ENCODE measurements at regions not wholly inside any gene's neighbourhood (a gene's known extent, or its start where the extent isn't known, plus 50 kb on each side); places are given as distances from the start of the nearest gene placed in this dataset.
"Not testable (repeated sequence)": the region's sequence is repeated elsewhere in the genome, so short reads cannot be mapped to it uniquely, and the experiment has no call there.

DNA sequence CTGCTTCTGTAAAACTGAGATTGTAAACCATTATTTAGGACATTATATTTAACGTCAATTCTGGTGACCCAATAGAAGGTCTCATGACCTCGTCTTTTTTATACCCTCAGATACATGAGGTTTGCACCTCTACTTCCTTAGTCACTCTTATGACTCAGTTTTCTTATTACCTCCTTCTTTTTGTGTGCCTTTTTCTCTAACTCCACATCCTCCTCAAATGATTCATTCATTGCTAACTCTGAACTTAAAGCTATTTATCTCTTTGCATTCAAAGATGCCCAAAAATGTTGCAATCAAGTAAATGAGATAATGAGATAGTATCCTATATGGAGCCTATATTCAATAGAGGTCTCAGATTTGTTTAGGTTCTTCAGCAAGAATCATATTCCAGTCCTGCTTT is 121.0 kb upstream of the KYNU start:
- DNase-seq = no peak

DNA sequence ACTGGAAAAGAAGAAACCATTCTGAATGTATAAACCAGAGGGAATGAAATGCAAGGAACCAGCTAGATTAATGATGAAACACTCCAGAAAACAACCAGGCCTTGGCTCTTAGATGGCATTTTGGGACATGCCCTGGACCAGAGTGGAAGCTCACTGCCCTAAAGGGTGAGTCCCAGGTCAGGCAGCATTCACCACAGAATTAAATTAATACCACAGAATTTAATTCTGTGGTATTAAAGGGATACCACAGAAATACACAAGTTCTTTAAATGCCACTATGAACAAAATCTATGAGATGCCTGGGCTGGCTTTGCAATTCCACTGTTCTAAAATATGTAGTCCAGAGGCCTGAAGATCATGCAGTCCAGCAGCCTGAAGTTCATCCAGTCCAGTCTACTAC is 122.3 kb upstream of the KYNU start:
- no peak for DNase-seq

DNA sequence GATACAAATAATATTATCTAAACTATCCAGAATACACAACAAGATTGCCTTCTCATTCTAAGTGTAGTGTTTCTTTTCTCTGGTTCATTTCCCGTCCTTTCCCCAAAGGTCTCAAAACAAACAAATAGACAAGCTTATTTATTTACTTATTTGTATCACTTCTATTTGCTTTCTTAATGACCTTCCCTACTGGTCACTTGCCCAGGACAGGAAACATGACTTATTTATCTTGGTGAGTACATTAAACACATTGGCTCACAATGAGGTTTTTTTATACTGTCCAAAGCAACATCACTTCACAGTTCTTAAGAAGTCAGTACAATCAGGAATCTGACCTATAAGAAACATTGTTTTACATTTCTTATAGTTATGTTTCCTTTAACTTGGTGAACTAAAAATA is 123.3 kb upstream of the KYNU start:
- DNase-seq = no peak

DNA sequence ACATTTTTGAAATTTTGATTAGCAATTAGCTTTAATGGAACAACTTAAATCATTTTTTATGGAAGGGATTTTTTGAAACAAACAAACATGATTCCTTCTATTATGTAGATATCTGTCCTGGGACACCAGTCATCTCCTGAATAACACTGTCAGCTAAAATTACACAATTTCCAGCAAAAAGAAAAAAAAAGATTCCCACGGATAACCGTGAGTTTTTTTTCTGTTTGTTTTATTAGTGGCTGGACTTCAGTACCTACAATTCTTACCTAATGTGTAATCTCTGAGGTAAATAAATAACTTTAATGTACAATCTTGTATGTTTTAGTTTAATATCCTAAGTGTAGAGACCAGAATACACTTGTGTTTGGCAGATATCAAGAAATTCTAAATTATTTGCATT is 126.6 kb upstream of the KYNU start:
- DNase-seq = no peak

DNA sequence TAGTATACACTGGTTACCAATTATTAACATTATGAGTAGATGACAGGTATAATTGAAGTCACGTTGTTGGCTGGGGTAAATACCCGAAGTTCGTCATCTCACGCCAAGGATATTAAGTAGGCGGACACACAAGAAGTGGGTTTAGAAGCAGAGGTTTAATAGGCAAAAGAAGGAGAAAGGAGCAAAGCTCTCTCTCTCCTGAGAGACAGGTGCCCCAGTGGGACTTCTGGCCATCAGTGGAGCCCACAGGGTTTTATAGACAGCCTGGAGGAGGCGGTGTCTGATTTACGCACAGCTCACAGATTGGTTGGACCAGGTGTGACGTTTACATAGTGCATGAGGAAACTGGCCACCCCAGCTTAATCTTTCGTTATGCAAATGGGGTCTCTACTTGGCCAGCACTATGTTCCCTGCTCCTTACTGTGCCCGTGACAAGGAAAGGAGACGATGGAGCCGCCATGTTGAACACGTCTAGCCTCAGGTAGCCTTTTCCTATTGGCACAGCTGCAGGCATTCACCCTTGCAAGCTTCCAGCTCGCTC is 128.8 kb upstream of the KYNU start:
- no peak for DNase-seq

DNA sequence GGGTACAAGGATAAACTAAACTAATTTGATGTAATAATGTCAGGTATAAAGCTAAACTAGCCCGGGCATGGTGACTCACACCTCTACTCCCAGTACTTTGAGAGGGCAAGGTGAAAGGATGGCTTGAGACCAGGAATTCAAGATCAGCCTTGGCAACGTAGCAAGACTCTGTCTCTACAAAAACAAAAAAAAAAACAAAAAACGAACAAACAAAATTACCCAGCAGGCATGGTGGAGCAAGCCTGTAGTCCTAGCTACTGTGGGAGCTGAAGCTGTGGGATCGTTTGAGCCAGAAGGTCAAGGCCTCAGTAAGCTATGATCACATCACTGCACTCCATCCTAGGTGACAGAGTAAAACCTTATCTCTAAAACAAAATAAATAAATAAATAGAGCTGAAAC is 131.8 kb upstream of the KYNU start:
- DNase-seq = no peak

DNA sequence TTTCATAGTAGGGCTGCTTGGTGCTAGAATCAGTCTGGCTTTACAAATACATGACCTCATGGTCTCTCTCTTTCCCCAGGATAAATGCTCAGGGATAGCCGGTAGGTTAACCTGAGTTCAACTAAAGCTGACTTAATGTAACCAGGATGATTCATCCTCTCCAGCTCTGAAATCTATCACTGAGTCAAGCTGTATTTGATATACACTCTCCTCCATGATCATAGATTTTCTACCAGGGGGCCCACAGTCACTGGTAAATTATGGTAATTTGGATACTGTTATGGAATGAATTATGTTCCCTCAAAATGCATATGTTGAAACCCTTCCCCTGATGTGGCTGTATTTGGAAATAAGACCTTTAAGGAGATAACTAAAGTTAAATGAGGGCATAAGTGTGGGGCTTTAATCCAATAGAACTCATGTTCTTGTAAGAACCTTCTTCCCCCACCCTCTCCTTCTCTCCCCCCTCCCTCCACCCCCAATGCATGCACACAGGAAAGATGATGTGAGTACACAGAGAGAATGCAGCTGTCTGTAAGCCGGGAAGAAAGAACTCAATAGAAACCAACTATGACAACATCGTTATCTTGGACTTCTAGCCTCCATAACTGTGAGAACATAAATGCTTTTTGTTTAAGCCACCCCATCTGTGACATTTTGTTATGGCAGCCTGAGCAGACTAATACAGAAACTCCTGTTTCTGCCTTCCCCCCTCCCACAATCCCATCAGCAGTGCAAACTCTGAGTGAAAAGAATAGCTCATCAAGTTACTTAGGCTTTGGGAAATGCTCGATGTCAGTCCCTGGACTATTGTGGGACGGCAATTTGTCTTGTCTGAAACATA is 134.9 kb upstream of the KYNU start:
- no peak for DNase-seq

DNA sequence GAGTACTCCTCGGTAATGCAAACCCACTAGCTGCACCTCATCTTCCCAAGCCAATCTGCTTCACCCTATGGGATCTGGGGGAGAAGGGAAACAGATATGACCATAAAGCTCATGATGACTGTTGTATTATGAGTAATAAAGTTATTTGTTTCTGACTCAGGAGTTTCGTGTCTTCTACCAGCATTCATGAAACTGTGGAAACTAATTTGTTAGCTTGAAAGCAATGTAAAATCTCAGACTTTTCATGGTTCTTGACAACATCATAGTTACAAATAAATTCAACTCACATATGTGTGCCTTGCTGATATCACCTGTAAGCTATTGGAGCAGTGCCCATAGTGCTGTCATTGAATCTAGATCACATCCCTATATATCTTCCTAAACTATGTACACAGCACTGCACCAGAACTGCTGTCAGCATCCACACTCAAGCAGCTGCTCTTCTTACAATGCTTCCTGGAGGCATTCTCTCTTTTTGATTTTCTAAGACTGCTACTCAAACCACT is 135.6 kb upstream of the KYNU start:
- no peak for DNase-seq

DNA sequence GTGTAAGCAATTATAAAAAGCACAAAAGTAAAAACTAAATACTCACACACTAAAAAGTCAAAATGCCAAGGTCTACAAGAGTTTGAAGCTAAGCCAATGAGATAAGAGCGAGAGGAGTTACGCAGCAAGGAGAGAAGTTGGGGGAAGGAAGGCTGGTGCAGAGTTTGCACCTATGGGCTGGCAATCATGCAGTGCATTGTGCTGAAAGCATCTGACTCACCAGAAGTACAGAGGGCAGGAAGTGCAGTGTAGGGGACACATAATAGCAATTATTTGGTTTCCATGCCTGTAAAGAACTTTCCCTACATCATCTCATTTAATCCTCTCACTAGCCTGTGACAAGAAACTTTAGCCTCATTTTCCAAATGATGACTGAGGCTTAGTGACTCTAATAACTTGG is 142.7 kb upstream of the KYNU start:
- DNase-seq = no peak

DNA sequence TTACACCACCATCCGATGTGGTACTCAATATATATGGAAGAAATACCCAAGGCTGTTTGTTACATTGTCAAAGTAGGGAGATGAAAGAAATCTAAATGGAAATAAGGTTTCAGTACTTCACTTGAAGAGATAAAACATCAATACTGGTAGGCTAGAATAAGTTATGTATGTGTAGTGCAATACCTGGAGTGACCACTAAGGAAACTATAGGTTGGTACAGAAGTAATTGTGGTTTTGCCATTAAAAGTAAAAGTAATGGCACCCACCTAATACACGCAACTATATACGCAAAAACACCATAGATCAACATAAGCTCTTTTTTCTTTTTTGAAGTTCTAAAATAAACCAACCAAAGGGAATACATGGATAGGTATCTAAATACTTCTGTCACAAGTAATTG is 143.2 kb upstream of the KYNU start:
- no peak for DNase-seq

DNA sequence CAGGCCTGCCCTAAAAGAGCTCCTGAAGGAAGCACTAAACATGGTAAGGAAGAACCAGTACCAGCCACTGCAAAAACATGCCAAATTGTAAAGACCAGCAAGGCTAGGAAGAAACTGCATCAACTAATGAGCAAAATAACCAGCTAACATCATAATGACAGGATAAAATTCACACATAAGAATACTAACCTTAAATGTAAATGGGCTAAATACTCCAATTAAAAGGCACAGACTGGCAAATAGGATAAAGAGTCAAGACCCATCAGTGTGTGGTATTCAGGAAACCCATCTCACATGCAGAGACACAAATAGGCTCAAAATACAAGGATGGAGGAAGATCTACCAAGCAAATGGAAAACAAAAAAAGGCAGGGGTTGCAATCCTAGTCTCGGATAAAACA is 147.7 kb upstream of the KYNU start:
- not testable (repeated sequence) for DNase-seq

DNA sequence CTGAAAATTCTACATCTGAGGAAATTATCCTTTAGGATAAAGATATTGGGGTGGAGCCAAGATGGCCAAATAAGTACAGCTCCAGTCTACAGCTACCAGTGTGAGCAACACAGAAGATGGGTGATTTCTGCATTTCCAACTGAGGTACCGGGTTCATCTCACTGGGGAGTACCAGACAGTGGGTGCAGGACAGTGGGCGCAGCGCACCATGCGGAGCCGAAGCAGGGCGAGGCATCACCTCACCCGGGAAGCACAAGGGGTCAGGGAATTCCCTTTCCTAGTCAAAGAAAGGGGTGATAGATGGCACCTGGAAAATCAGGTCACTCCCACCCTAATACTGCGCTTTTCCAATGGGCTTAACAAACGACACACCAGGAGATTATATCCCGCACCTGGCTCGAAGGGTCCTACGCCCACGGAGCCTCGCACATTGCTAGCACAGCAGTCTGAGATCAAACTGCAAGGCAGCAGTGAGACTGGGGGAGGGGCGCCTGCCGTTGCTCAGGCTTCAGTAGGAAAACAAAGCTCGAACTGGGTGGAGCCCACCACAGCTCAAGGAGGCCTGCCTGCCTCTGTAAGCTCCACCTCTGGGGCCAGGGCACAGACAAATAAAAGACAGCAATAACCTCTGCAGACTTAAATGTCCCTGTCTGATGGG is 149.5 kb upstream of the KYNU start:
- not testable (repeated sequence) for DNase-seq

DNA sequence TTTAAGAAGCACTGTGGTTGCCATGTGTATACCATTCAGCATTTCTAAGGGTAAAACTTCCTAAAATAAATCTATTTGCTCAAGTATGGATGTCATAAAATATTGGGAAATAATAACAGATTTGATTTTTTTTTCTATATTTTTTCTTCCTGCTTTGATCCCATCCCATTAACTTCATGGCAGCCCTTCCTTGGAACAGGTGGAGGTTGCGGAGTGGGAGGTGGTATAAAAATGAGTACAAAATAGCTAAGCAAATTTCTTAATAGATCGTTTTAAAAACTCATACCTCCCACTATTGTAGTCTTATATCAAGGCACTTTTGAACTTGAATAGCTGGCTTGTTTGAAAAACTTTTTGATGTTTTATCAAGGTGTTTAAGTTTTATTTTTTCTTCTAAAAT is 152.1 kb upstream of the KYNU start:
- no peak for DNase-seq

DNA sequence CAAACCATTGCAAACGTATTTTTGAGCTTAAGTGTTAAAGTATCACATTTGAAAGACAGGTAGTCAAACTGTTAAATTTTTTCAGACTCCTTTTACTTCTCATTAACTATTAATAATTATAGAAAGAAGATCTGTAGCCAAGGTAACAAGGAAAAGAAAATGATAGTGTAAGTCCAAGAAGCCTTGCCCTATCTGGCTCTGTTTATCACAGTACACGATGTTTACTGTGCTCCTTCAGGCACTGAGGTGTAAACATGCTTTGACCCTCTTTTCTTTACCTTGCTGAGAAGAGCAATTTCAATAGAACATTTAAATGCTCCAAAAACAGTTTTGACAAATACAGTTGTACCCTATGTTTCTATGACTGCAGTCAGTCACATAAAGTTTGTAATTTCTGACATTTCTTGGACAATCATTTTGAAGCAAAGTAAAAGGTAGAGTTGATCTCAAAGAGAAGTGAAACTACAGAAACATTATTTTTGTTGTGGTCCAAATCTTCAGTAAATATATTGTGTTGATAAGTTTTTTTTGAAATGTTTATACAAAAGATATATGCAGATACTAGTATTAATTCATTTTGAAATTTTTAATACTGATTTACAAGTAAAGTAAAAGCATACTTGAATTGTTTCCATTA is 152.6 kb upstream of the KYNU start:
- DNase-seq = no peak

DNA sequence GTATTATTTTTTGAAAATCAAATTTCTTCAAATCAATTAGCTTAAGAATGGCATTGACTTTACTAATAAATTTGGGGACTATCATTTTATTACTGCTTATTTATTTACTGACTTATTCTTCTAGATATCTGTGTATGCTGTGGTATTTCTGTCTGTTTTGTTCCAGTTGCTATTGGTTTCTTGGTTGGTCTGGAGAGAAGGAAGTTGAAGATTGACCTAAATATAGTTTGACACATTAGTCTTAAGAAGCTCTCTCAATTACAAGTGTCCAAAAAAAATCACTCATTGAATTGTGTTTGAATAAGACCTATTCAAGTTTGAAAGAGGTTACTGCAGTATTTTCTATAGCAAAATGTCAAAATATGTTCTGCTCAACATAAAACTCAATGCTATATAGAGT is 153.3 kb upstream of the KYNU start:
- no peak for DNase-seq

DNA sequence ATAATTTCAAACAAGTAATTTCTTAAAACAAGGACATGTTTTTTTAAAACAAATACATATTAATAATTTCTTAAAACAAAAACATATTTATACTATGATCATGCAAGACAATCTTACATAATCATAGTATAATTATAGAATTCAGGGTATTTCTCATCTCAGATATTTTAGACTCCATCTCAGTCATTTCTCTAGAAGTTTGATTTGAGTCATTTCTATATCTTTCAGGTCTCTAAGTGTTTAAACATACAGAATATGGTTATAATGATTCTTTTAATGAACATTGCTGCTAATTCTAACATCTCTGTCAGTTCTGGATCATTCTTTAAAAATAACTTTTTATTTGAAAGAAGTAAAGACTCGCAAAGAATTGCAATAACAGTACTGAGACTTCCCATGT is 154.2 kb upstream of the KYNU start:
- DNase-seq = no peak

DNA sequence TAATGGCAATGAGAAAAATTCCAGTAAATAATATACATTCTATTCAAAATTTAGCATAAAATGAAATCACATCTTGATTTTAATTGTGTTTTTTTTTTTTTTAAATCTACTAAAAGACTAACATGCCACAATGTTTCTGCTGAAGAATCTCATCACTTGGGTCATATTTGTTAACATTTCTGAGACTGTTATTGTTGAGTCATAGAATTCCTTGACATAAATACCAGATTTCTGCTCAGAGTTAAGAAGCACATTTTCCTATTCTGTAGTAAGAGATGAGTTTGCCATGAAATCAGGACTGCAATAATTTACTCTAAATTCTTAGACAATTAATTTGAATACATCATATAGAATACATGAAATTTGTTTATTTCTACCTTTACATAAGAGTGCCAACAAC is 154.9 kb upstream of the KYNU start:
- no peak for DNase-seq

DNA sequence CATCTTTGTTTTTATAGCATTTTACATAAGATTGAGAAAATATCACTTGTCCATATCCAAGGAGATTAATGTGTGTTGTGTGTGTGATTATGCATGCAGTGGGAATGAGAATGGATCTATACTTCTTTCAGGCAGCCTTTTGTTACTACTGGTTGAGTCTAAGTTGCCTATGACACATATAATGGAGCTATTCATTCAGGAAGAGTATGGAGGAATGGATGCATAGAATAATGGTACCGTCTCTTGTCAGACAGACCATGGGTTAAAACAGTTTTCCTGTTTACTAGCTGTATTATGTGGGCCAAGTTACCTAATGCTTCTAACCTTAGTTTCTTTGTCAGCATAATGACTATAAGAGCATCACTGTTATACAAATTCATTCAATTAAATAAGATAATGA is 155.4 kb upstream of the KYNU start:
- DNase-seq = no peak

DNA sequence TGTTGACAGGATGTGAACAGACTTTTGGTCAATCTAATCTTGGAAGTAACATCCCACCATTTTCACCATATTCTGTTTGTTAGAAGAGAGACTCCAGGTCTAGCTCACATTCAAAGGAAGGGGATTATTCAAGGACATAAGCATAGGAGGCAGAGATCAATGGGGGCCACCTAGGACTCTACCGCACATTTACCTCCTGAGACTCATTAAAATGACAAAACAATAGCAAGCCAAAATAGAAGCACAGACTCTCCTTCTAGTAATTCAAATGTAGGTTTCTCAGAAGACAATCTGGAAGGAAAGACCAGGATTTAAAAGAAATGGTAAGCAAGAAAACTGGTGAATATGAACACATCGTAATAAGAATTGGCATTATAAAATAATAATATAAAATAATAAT is 156.4 kb upstream of the KYNU start:
- DNase-seq = no peak

DNA sequence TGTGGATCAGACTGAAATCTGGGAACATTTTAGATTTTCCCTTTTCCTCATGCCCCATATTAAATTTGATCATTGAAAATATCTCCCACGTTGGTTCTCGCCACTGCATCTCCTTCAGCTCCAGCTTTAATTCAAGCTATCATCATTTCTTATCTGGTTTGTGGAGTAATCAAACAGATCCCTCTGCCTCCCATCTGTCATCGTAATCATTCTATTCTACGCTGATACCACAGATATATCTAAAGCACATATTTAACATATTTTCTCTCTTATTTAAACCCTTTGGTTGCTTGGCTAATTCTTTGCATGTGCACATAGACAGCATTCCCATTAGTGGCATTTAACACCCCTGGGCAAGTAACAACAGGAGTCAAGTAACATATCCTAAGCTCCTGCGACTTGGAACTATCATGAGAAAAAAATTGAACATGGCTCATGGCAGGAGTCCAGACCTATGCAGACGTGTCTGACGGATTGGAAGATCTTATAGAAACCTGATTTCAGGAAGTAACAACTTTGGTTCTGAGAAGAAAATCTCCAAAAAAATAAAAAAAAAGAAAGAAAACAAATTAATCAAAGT is 158.8 kb upstream of the KYNU start:
- DNase-seq = no peak

DNA sequence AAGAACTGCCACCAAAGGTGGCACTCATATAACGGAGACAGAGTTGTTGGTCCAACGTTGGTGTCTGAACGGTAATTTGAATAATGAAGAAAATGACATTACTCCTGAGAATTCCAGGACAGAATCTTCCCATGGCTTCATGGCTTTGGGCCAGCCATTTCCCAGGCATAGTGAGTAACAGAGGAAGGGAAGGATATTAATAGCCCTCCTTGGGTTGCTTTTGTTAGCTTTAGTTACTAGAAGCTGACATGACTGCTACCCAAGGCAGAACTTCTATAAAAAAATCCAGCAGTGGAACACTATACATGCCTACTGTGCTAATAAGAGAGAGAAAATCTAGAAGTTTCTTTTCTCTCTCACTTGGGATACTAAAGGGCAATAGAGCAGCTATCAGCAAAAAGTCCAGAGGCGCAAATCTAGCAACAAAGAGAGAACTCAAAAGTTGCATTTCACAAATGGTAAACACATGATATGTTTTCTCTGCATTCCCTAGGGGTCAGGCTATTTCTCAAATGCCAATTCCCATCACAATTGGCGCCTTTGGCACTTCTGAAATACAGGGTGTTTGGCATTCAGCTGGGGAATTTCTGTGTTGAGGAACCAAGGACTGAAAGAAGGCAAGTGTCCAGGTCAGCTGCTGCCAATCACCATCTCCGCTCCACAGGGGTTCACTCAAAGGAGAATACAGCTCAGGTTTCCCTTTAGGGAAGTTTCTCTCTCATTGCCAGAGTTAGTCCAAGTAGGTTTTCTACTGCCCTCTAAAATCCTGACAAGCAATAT is 160.8 kb upstream of the KYNU start:
- DNase-seq = no peak

DNA sequence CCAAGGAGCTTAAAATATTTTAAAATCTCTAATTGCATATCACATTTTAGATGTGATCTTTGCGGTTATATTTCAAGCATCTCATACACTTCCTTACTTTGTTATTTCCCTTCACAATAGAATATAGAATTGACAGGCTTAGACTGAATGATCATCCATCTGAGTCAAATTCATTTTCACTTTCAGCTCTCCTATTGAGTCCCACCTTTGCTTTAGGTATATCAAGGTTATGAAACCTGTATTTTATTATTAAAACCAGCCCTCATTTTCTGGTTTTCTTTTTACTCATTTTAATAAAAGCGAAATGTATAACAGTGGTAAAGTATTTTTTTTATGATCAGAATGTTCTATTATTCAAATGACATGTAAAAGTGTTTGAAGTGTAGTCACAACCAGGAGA is 162.9 kb upstream of the KYNU start:
- DNase-seq = no peak

DNA sequence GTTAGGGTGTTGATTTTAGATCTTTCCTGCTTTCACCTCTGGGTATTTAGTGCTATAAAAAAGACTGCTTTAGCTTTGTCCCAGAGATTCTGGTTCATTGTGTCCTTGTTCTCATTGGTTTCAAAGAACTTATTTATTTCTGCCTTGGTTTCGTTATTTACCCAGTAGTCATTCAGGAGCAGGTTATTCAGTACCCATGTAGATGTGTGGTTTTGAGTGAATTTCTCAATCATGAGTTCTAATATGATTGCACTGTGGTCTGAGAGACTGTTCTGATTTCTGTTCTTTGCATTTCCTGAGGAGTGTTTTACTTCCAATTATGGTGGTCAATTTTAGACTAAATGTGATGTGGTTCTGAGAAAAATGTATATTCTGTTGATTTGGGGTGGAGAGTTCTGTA is 167.1 kb upstream of the KYNU start:
- no peak for DNase-seq
